ENCODE measurements at regions not wholly inside any gene's neighbourhood (a gene's known extent, or its start where the extent isn't known, plus 50 kb on each side); places are given as distances from the start of the nearest gene placed in this dataset. TPM values are rescaled to one million over a fixed set of nuclear protein-coding genes. Genes with fewer than 3 reads are reported as not detected.
A peak's percentile ranks its signal among the peaks of the same experiment; 100 is the strongest.
"Not testable (repeated sequence)": the region's sequence is repeated elsewhere in the genome, so short reads cannot be mapped to it uniquely, and the experiment has no call there.

DNA sequence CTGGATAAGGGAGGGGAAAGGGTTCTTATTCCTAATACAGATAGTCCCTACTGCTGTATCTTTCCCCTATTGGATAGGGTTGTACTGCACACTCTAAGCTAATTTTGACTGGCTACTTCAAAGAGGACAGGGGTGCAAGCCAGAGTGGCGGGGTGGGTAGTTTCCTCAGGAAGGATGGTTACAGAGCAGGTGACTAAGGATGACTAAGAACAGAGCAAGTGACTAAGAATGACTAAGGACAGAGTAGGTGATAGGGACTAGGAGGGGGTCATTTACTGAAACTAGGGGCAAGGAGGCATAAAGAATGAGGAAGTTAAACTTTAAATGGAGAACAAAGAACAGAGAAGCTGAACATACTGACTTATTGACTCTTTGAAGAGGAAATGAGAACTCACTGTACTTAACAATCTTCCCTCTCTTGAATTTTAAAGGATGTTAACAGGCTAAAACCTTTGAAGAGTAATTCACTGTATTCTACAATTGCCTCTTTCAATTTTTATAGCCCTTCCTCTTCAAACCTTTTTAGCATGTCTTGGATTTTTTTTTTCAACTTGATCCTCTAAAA lies 381.5 kb downstream of the FOXD4L6 start:
- H4K20me1 ChIP-seq (ENCODE audit: control insufficient read depth, insufficient read depth); H3K9me3 ChIP-seq (replicated peaks; ENCODE audit: control insufficient read depth, insufficient read depth, low read length); RAD21 ChIA-PET (ENCODE audit: unreplicated experiment); H3K27me3 ChIP-seq (replicated peaks in 1 of 2; ENCODE audit: control insufficient read depth in 2 of 2, insufficient read depth in 2 of 2, low read length in 1 of 2); H3K79me2 ChIP-seq (ENCODE audit: control insufficient read depth, insufficient read depth, low read length); FAIRE-seq; H3K9ac ChIP-seq (ENCODE audit: control insufficient read depth, insufficient read depth, low read length); DNase-seq (ENCODE audit: low read depth, low spot score); H2AFZ ChIP-seq (ENCODE audit: control insufficient read depth, low read depth, low read length); H3K36me3 ChIP-seq (ENCODE audit: control insufficient read depth in 2 of 2, insufficient read depth in 2 of 2, low read length in 1 of 2); H3K27ac ChIP-seq (ENCODE audit: control insufficient read depth, insufficient read depth); H3K4me2 ChIP-seq (ENCODE audit: control insufficient read depth, insufficient read depth); SMC1A ChIA-PET (ENCODE audit: uncharacterized antibody, unreplicated experiment); CTCF ChIA-PET; POLR2A ChIA-PET; BruUV-seq (replicated peaks); H3K4me3 ChIP-seq; intact Hi-C loops (cut with micrococcal nuclease; ENCODE audit: unreplicated experiment); in situ Hi-C loops (cut with MboI); H3K4me1 ChIP-seq (ENCODE audit: control insufficient read depth, insufficient read depth, low read length): not testable (repeated sequence)
- peak; percentile 42; the same call in 1 of the 3 replicates for ATAC-seq
- TF ChIP-seq ETV6 (conservative IDR thresholded peaks at IDR 0.05 in 1 of 2, IDR thresholded peaks at IDR 0.05 in 1 of 2; ENCODE audit: borderline replicate concordance in 1 of 2, low read depth in 1 of 2) (peak in 1 of 2 experiments; percentile 26; a peak in 1 of 4 replicates), JUNB (IDR thresholded peaks at IDR 0.05) (peak; percentile 67)
- WGBS (ENCODE audit: insufficient coverage, insufficient replicate concordance, low lambda C conversion rate, missing lambda C conversion rate) = no CpG with 5 or more reads among the region's 1 CpG

Small RNA genes lying in the stretch of these regions (small RNA-seq; reads per million reads assigned to genes)
- not detected for gene RNU6-156P
